GM23338 (cell line): ENCODE measurements at regions not wholly inside any gene's neighbourhood (a gene's known extent, or its start where the extent isn't known, plus 50 kb on each side); places are given as distances from the start of the nearest gene placed in this dataset.
"Not testable (repeated sequence)": the region's sequence is repeated elsewhere in the genome, so short reads cannot be mapped to it uniquely, and the experiment has no call there.

Experiments used
- CTCF ChIP-seq, 2 experiments: fragments of 200-600 bp in 1 of 2; sonication (generic) in 1 of 2; conservative IDR thresholded peaks; 2 replicates each; pipeline versions ENCODE4 v1.5.1 to v1.6.1; 2016 to 2017; ENCODE audit warnings: antibody characterized with exemption in 2 of 2, low read depth in 2 of 2, mild to moderate bottlenecking in 2 of 2, moderate library complexity in 1 of 2
- REST ChIP-seq: IDR thresholded peaks from one replicate; pipeline ENCODE4 v1.6.1; 2018; ENCODE audit warnings: antibody characterized with exemption; ENCODE audit not compliant: unreplicated experiment

GRCh38 chr9:102223320-102224136, 485.1 kb upstream of the GRIN3A start:
- not testable (repeated sequence) for TF ChIP-seq REST; CTCF (conservative IDR thresholded peaks at IDR 0.05; ENCODE audit: low read depth in 2 of 2)
